ENCODE measurements at regions not wholly inside any gene's neighbourhood (a gene's known extent, or its start where the extent isn't known, plus 50 kb on each side); places are given as distances from the start of the nearest gene placed in this dataset.
A peak's percentile ranks its signal among the peaks of the same experiment; 100 is the strongest.

DNA sequence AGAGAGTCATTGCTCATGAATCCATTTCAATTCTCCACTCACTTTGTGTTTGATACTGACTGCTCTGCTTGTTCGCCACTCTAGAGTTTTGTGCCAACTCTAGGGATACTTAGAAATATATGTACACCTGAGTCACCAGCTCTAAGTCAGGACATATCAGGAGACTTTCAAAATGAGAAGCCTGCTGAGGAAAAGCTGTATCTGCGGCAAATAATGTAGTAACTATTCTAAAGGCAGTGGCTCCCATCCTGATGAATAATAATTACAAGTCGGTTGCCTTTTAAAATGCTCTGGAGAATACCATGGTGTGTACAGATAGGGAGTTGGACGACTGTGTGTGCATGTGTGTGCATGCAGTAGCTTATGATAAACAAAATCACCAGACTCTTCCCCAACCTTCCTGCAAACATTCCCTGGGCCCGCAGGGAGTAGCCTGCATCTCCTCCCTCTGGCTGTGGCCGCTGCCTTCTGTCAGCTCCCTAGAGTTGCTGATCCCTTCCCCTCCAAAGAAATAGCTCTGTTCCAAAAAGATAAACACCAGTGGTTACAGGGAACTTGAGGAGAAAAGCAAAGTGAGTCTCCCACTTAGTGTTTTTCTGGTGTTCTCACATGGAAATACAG, 346.3 kb upstream of the UMPS start:
- no peak for DNase-seq

DNA sequence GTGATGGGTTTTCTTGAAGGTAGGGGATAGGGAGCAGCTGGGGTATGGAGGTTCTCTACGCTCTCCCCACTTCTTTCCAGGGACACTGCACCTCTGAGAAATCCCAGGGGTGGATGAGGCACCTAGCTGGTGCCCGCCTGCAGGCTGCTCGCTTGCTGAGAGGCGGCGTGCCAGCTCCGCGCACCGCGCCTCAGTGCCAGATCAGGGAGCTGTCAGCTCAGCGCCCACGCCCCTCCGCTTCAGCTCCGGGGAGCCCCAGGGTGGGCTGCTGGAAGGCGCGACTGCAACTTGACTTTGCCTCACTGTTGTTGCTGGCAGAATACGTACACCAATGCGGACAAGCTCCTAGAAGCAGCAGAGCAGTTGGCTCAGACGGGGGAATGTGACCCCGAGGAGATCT, 345.7 kb upstream of the UMPS start:
- no peak for DNase-seq

DNA sequence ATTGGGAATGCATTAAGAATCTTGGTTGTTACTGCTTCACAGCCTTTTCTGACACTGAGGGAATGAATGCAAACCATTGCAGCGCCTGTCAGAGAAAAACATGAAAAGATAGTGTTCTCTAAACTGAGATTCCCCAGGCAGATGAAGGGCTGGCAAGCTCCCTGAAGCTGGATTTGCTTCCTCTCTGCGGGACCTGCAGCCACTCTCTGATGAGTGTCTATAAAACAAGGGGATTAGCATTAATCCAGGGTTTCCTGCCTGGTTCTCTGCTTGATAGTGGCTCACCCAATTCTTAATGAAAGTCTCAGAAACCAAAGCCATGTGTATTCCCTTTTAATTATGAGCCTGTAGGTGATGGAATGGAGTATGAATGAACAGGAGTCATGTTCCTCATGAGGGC, 344.3 kb upstream of the UMPS start:
- DNase-seq = no peak

- no peak for DNase-seq
Measured at GRCh38 chr3:124386996-124387595, 343.2 kb upstream of the UMPS start.

GRCh38 chr3:124391774-124392173, 338.5 kb upstream of the UMPS start:
- no peak for DNase-seq

DNA sequence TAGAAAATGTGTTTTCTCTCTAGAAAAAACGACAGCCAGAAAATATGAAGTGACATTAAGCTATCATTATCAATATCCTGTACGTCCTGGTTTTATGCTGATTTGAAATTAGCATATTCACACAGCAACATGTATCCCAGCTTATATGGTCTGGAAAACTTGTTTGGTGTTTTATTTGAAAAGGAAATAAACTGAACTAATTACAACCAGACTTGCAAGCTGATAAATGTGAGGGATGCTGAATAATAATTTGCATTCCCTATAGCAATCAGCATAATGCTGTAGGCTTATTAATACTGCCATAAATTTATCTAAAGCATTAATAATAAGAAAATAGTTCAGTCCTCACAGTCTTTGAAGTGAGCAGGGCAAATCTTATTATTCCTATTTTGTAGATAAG, 336.9 kb upstream of the UMPS start:
- DNase-seq = no peak

GRCh38 chr3:124395162-124395561, 335.1 kb upstream of the UMPS start:
- no peak for DNase-seq

DNA sequence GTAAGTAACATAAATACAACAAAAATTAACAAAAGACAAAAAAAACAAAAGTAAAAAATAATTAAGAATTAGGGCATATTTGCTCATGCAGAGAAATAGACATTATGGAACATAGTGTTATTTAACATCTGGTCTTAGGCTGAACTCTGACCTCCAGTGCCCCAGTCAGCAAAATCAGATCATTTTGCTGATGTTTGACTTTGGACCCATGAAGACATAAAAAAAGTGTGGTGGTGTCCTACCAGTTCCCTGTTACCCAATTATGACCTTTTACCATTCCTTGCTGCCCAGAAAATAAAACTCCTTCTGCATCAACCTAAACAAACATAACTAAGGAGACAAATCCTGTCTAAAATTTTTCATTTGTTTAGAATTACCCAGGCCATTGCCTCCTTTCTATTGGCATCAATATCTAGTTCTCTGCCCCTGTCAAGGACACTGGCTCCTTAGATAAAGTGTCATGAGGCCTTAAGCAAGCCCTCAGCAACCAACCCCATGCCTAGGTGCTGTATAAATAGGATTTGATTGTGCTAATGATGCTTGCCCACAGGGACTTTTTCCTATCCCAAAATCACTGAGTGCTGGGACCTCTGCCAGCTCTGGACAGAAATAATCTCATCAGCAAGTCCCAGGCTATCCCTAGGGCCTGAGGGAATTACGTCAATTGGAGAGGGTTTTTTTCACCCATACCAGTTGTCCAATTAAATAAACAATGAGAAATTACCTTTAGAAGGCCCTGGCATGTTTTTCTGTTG, 334.5 kb upstream of the UMPS start:
- no peak for DNase-seq

DNA sequence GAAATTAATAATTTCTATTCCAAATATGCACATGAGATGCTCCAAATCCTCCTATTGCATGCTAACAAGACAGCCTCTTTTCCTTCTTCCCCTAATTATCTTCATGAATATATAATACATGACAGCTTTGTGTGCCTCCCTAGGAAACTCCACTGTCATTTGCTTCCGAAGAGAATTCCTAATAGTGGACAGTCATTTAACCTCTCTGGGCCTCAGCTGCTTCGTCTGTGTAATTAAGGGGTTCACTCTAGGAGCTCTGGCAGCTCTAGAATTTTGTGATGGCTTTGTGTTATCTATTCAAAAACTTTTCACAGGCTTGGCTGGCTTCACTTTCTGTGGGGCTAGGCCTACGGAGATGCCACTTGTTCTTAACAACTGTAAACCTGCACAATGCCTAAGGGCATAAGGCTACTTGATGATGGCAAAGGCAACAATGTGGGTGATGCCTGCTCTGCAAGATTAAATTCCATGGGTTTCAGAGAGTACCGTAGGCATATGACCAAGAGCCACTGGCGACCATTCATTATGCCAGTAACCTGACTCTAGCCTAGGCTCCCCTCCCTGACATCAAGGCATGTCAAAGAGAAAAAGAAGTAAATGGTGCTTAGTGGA, 333.8 kb upstream of the UMPS start:
- DNase-seq = no peak

- no peak for DNase-seq
Measured at GRCh38 chr3:124397088-124397487, 333.2 kb upstream of the UMPS start.

- DNase-seq = no peak
Measured at GRCh38 chr3:124398594-124398993, 331.7 kb upstream of the UMPS start.

- no peak for DNase-seq
Measured at GRCh38 chr3:124401843-124402242, 328.4 kb upstream of the UMPS start.

DNA sequence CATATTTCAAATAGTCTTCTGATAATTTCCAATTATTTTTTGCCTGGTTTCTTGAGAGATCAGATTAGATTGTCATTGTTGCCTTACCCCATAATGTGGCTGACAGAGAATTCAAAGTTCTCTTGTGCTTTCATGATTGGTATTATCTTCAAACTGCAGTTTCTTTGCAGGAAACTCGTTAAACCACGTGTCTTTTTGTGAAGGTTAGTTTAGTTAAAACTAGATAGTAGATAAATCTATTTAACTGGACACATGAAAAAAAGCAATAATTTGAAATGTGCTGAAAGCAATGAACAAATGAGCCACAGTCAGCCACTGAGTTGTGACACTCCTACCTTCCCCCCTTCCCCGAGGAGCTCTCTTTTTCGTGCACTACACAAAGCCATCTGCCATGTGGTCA, 327.5 kb upstream of the UMPS start:
- no peak for DNase-seq

GRCh38 chr3:124404621-124405020, 325.6 kb upstream of the UMPS start:
- DNase-seq = no peak

- DNase-seq = no peak
Measured at GRCh38 chr3:124407260-124407659, 323.0 kb upstream of the UMPS start.

GRCh38 chr3:124409650-124410275, 320.5 kb upstream of the UMPS start:
- DNase-seq = peak; percentile 22

DNA sequence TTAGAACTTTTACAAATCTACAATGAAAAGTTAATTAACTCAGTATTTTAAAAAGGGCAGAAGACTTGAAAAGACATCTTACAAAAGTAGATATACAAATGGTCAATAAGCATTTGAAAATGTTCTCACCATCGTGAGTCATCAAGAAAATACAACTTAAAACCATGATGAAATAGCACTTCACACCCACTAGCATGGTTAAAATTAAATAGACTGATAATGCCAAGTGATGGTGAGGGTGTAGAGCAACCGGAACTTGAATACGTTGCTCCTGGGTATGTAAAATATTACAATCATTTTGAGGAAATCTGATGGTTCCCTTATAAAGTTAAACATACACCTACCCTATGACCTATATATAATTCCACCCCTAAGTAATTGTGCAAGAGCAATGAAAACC, 319.8 kb upstream of the UMPS start:
- no peak for DNase-seq

DNA sequence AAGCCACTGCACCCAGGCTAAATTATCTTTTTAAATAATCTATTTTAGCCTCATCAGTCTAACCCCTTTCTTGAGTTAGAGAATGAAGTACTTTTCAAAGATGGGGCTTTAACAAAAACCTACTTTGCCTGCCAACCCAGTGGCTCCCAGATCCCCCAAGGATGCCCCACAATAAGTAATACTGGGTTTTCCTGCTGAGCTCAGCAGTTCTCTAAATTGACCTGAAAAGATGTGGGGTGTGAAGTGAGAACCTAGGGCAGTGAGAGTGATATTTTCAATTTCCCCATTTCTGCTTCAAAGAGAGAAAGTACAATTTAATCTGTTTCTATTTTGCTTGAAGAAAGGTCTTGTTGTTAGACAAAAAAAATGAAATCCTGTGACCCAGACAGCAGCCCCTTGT, 318.5 kb upstream of the UMPS start:
- DNase-seq = no peak

DNA sequence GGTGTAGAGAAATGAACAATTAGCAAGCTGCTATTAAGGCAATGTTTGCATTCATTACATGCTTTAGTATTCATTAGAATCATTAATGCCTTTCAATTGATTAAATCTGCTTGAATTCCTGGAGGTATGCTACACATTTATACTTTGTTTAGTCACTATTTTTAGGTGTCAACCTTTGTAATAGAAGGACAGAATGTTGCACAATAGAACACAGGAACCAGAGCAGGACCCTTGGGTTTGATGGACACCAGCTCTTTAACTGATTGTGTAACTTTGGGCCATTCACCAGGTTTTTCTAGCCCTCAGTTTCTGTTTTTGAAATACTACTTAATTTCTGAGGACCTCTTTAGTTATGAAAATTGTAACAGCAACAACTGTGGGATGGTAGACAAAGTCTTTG, 317.6 kb upstream of the UMPS start:
- DNase-seq = no peak

DNA sequence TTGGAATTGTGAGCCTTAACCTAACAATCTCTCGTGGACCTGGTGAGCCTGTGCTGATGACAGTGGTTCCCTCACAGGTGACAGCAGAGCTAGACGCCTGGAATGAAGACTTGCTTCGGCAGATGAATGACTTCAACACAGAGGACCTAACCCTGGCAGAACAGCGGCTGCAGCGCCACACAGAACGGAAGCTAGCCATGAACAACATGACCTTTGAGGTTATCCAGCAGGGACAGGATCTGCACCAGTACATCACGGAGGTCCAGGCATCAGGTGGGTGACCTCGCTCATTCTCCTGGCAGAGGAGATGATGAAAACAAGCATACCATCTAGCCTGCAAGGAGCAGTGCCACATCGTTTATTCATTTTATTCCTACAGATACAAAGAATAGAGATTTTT, 316.9 kb upstream of the UMPS start:
- DNase-seq = no peak

DNA sequence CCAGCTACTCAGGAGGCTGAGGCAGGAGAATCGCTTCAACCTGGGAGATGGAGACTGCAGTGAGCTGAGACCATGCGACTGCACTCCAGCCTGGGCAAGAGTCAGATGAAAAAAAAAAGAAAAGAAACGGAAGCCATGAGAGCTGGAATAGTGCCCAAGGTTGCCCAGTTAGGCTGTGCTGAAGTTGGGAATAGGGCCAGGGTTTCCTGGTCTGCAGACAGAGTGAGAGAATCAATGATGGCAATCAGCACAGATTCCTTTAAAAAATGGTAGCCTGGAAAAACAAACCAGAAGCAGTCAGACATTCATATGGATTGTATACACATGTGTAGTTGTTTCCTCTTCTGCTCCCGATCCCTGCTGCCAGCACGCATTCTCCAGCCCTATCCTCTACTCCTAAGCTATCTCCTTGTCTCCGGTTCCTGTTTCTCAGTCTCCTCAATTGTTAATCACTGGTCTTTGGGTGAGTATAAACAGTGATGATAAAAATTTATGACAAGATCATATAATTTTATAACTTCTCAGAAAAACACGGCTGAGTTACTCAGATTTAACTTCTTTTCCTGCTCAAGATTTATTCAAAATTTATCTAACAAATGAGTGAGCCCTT, 316.2 kb upstream of the UMPS start:
- DNase-seq = no peak

GRCh38 chr3:124415446-124415960, 314.7 kb upstream of the UMPS start:
- DNase-seq = no peak

GRCh38 chr3:124419303-124419702, 310.9 kb upstream of the UMPS start:
- DNase-seq = no peak
